A549 (cell line): ENCODE measurements at regions not wholly inside any gene's neighbourhood (a gene's known extent, or its start where the extent isn't known, plus 50 kb on each side); places are given as distances from the start of the nearest gene placed in this dataset.

Source experiments
- ATAC-seq, 2 experiments: fragments of 200-7000 bp in 1 of 2; fragments of >200 bp in 1 of 2; cut with Nextera tagmentation in 1 of 2; cut with Tn5 transposase in 1 of 2; 3 replicates each; pipeline versions ENCODE4 v1.8.0 to v1.9.1; 2018 to 2020; ENCODE audit warnings: mild to moderate bottlenecking in 1 of 2, moderate library complexity in 1 of 2
- CTCF ChIA-PET: fragments of 300-600 bp; sonication (Branson Sonifier 250); formaldehyde crosslinking; extraction: SDS; loops from one replicate; lab custom pipeline; 2021; ENCODE audit warnings: antibody characterized with exemption, inconsistent platforms; lab: Yijun Ruan, JAX
- POLR2A ChIA-PET: fragments of 350-600 bp; formaldehyde crosslinking; extraction: SDS; loops from one replicate; lab custom pipeline; 2021; ENCODE audit warnings: antibody characterized with exemption, inconsistent platforms; lab: Yijun Ruan, JAX
- DNase-seq, 2 experiments: peaks; one replicate each; pipeline versions ENCODE4 v3.0.0 to v3.0.0-alpha.2; 2011 to 2016; ENCODE audit warnings: low read depth in 1 of 2, low spot score in 1 of 2
- FAIRE-seq: peaks from 2 replicates; lab custom pipeline; 2011; peaks lifted over from hg19 to GRCh38; lab: Jason Lieb, UNC
- H3K27ac ChIP-seq, 2 experiments: fragments of >200 bp; sonication (Bioruptor Twin); formaldehyde crosslinking; 3 replicates each; pipeline ENCODE4 v1.5.1; 2016 to 2017
- H3K4me1 ChIP-seq: fragments of >200 bp; sonication (Bioruptor Twin); formaldehyde crosslinking; 3 replicates; pipeline ENCODE4 v1.6.1; 2016
- H3K4me2 ChIP-seq: fragments of >200 bp; sonication (Bioruptor Twin); formaldehyde crosslinking; 3 replicates; pipeline ENCODE4 v1.6.1; 2016
- H3K4me3 ChIP-seq: fragments of >200 bp; sonication (Bioruptor Twin); formaldehyde crosslinking; 3 replicates; pipeline ENCODE4 v1.5.1; 2016
- H3K9me3 ChIP-seq: fragments of >200 bp; sonication (Bioruptor Twin); formaldehyde crosslinking; 3 replicates; pipeline ENCODE4 v1.6.1; 2016
- CEBPB ChIP-seq, 2 experiments: fragments of >200 bp in 1 of 2; sonication (Bioruptor Twin) in 1 of 2; formaldehyde crosslinking in 1 of 2; IDR thresholded peaks; 2 replicates each; pipeline ENCODE4 v1.6.1; 2012 to 2016
- E2F6 ChIP-seq: IDR thresholded peaks from 2 replicates; pipeline ENCODE4 v1.6.1; 2012; ENCODE audit warnings: low read depth, borderline replicate concordance
- EHF ChIP-seq: fragments of 250-450 bp; sonication (Bioruptor Pico); IDR thresholded peaks from 2 replicates; pipeline ENCODE4 v1.5.0; 2020; ENCODE audit warnings: mild to moderate bottlenecking
- EHMT2 ChIP-seq: fragments of 200-600 bp; sonication (generic); IDR thresholded peaks from 2 replicates; pipeline ENCODE4 v1.6.1; 2016; ENCODE audit warnings: antibody characterized with exemption, low read depth, mild to moderate bottlenecking, moderate library complexity
- ELK1 ChIP-seq: fragments of 150-350 bp; IDR thresholded peaks from 2 replicates; pipeline ENCODE4 v1.6.1; 2014; ENCODE audit warnings: low read depth, mild to moderate bottlenecking, low read length
- FOSB ChIP-seq: fragments of 250-450 bp; sonication (Bioruptor Pico); IDR thresholded peaks from 2 replicates; pipeline ENCODE4 v1.5.0; 2020; ENCODE audit warnings: mild to moderate bottlenecking, moderate library complexity
- FOXS1 ChIP-seq: fragments of 250-450 bp; sonication (Bioruptor Pico); IDR thresholded peaks from 2 replicates; pipeline ENCODE4 v1.5.0; 2020; ENCODE audit warnings: mild to moderate bottlenecking, moderate library complexity
- GATA3 ChIP-seq: IDR thresholded peaks from 2 replicates; pipeline ENCODE4 v1.6.1; 2012; ENCODE audit warnings: borderline replicate concordance
- HEYL ChIP-seq: fragments of 250-450 bp; sonication (Bioruptor Pico); IDR thresholded peaks from 2 replicates; pipeline ENCODE4 v1.8.0; 2021; ENCODE audit warnings: mild to moderate bottlenecking, moderate library complexity
- HMGXB4 ChIP-seq: fragments of 250-450 bp; sonication (Bioruptor Pico); IDR thresholded peaks from 2 replicates; pipeline ENCODE4 v1.5.0; 2021; ENCODE audit warnings: mild to moderate bottlenecking, moderate library complexity, borderline replicate concordance
- HOXB5 ChIP-seq: fragments of 250-450 bp; sonication (Bioruptor Pico); IDR thresholded peaks from 2 replicates; pipeline ENCODE4 v1.5.0; 2020; ENCODE audit warnings: mild to moderate bottlenecking, moderate library complexity
- JUNB ChIP-seq: fragments of >200 bp; sonication (Bioruptor Twin); formaldehyde crosslinking; IDR thresholded peaks from 2 replicates; pipeline ENCODE4 v1.6.1; 2016
- MAFK ChIP-seq: fragments of 450-650 bp; IDR thresholded peaks from 2 replicates; pipeline ENCODE4 v1.6.1; 2014; ENCODE audit not compliant: partially characterized antibody
- MAZ ChIP-seq: fragments of 150-350 bp; IDR thresholded peaks from 2 replicates; pipeline ENCODE4 v1.6.1; 2014; ENCODE audit warnings: antibody characterized with exemption, low read depth, low read length, borderline replicate concordance
- NFE2L2 ChIP-seq: fragments of 150-350 bp; conservative IDR thresholded peaks from 2 replicates; pipeline ENCODE4 v1.6.1; 2014; ENCODE audit warnings: low read length
- NPAS2 ChIP-seq: fragments of 250-450 bp; sonication (Bioruptor Pico); IDR thresholded peaks from 2 replicates; pipeline ENCODE4 v1.8.0; 2022; ENCODE audit warnings: mild to moderate bottlenecking, moderate library complexity, borderline replicate concordance
- PBX3 ChIP-seq: IDR thresholded peaks from 2 replicates; pipeline ENCODE4 v1.6.1; 2012
- PHF8 ChIP-seq: fragments of 200-600 bp; sonication (generic); IDR thresholded peaks from 2 replicates; pipeline ENCODE4 v1.6.1; 2016; ENCODE audit warnings: low read depth, mild to moderate bottlenecking, antibody characterized with exemption, moderate library complexity, borderline replicate concordance
- POLR2AphosphoS2 ChIP-seq: conservative IDR thresholded peaks from 2 replicates; pipeline ENCODE4 v1.6.1; 2012; ENCODE audit warnings: low read length, improper control_type of control experiment, inconsistent platforms
- RCOR1 ChIP-seq: fragments of 150-350 bp; IDR thresholded peaks from 2 replicates; pipeline ENCODE4 v1.6.1; 2014; ENCODE audit warnings: antibody characterized with exemption, low read length, low read depth
- REST ChIP-seq: fragments of 200-600 bp; sonication (generic); IDR thresholded peaks from 2 replicates; pipeline ENCODE4 v1.6.1; 2016; ENCODE audit warnings: antibody characterized with exemption, mild to moderate bottlenecking, moderate library complexity
- RNF2 ChIP-seq: fragments of 200-600 bp; sonication (generic); IDR thresholded peaks from 2 replicates; pipeline ENCODE4 v1.6.1; 2016; ENCODE audit warnings: low read depth, mild to moderate bottlenecking, antibody characterized with exemption, moderate library complexity, borderline replicate concordance
- USF2 ChIP-seq: fragments of 450-650 bp; IDR thresholded peaks from 2 replicates; pipeline ENCODE4 v1.6.1; 2014; ENCODE audit warnings: antibody characterized with exemption
- ZNF302 ChIP-seq: fragments of 250-450 bp; sonication (Bioruptor Pico); IDR thresholded peaks from 2 replicates; pipeline ENCODE4 v1.9.0; 2021; ENCODE audit warnings: inconsistent platforms, mild to moderate bottlenecking, moderate library complexity
- ZSCAN20 ChIP-seq: fragments of 250-450 bp; sonication (Bioruptor Pico); IDR thresholded peaks from 2 replicates; pipeline ENCODE4 v1.8.0; 2022; ENCODE audit warnings: mild to moderate bottlenecking, moderate library complexity
- WGBS: methylation state at CpG from one replicate; pipeline ENCODE4 v1.1.6; 2017; ENCODE audit errors: missing lambda C conversion rate; 5-methylcytosine and 5-hydroxymethylcytosine counted together

- TF ChIP-seq ELK1: no peak
- TF ChIP-seq EHF: no peak
- no peak for TF ChIP-seq EHMT2
- no peak for TF ChIP-seq PBX3
- no peak for TF ChIP-seq REST
- TF ChIP-seq HOXB5 (CRISPR knock-in tag): no peak
- no peak for TF ChIP-seq E2F6
- no peak for TF ChIP-seq ZSCAN20 (CRISPR knock-in tag)
- TF ChIP-seq NPAS2 (CRISPR knock-in tag): no peak
- TF ChIP-seq HEYL: no peak
- TF ChIP-seq RCOR1: no peak
- no peak for TF ChIP-seq FOSB
- TF ChIP-seq NFE2L2: no peak
Observed at GRCh38 chr9:103168254-103168653, 173.1 kb downstream of the CYLC2 start (continued).

GRCh38 chr9:103169798-103170197 is 174.7 kb downstream of the CYLC2 start:
- H3K27ac ChIP-seq: no peak overlapping the region
- H3K9me3 ChIP-seq: 0 out of 3 replicates have a peak, but pooled peaks cover 10% of the 10 kb centered on the region
- no peak overlapping the region for H3K4me3 ChIP-seq
- DNase-seq: no peak
- H3K4me2 ChIP-seq: no peak overlapping the region
- ChIA-PET CTCF (interaction anchor here (0.9 kb wide), 1 partner anchor 14 kb away, joined by 3 read pairs; no protein-coding TSS in a partner anchor), POLR2A (no interaction called here)
- no peaks in the 10 kb centered on the region for H3K4me1 ChIP-seq
- TF ChIP-seq FOXS1 (CRISPR knock-in tag) (no peak), RNF2 (no peak), POLR2AphosphoS2 (no peak), CEBPB (IDR thresholded peaks at IDR 0.05) (no peak), E2F6 (no peak), GATA3 (no peak)
- WGBS: 14% methylated on average over 1 of the region's 1 CpG
- ATAC-seq: no peak
- FAIRE-seq: no peak

GRCh38 chr9:103183701-103184171 is 188.6 kb downstream of the CYLC2 start:
- Histone ChIP-seq H3K4me3 (no peak overlapping the region), H3K9me3 (no peaks in the 10 kb centered on the region), H3K4me2 (no peak overlapping the region), H3K27ac (no peak overlapping the region), H3K4me1 (no peaks in the 10 kb centered on the region)
- DNase-seq (peak in 1 of 2 experiments; percentile 13), FAIRE-seq (no peak), ATAC-seq (no peak; a peak in 1 of 6 replicates)
- CTCF ChIA-PET: interaction anchor here (1.2 kb wide), 1 partner anchor 14 kb away, joined by 3 read pairs; no protein-coding TSS in a partner anchor
- POLR2A ChIA-PET: no interaction called here
- 31% methylated on average over 6 of the region's 6 CpGs for WGBS
- 0 out of 2 replicates have a peak, but pooled peaks have one; percentile 65 for TF ChIP-seq EHF
- TF ChIP-seq PBX3: no peak
- no peak for TF ChIP-seq PHF8
- no peak for TF ChIP-seq USF2
- peak; percentile 70 for TF ChIP-seq MAFK
- TF ChIP-seq HMGXB4 (CRISPR knock-in tag): no peak
- TF ChIP-seq MAZ: no peak
- TF ChIP-seq JUNB: no peak
- TF ChIP-seq ZNF302 (CRISPR knock-in tag): 0 out of 2 replicates have a peak, but pooled peaks have one; percentile 31
